ENCODE measurements at regions not wholly inside any gene's neighbourhood (a gene's known extent, or its start where the extent isn't known, plus 50 kb on each side); places are given as distances from the start of the nearest gene placed in this dataset.

DNA sequence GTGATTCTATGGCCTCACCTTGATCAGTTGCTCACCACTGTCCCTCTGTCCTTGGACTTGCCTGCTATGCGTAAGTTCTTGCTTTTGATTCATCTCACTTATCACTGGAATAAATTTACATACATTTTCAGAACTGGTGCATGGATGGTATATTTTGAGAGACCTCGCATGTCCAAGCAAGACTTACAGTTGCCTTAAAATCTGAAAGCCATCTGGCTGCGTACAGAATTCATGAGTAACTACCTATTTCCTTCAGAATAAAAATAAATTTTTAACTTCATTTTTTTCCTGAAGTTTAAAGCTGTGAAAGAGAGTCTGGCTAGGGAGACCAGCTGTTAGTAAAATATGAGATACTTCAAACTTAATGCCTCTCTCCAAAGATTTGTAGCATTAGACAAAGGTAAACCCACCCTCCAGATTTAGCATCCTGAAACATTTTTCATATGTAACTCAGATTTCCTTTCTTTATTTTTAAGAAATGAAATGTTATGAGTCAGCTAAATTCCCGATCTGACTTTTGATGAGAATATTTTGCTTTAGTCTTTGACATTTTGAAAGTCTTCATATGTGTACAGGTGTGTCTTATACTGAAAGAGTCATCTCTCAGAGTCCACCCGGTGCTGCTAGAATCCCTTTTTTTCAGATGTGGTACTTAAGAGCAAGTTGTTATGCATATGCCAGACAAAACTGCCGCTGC lies 136.4 kb upstream of the CELF2 start:
- DNase-seq (no peak), ATAC-seq (ENCODE audit: low read depth) (no peak)
- H3K27me3 Mint-ChIP-seq: peaks cover 5% of the 10 kb centered on the region
- no peaks in the 10 kb centered on the region for H3K36me3 Mint-ChIP-seq
- H3K4me3 Mint-ChIP-seq: no peak overlapping the region
- H3K4me1 Mint-ChIP-seq: no peaks in the 10 kb centered on the region
- H3K9me3 Mint-ChIP-seq: peaks cover 8% of the 10 kb centered on the region
- POLR2A ChIA-PET: no interaction called here
- no peak overlapping the region for H3K27ac Mint-ChIP-seq

DNA sequence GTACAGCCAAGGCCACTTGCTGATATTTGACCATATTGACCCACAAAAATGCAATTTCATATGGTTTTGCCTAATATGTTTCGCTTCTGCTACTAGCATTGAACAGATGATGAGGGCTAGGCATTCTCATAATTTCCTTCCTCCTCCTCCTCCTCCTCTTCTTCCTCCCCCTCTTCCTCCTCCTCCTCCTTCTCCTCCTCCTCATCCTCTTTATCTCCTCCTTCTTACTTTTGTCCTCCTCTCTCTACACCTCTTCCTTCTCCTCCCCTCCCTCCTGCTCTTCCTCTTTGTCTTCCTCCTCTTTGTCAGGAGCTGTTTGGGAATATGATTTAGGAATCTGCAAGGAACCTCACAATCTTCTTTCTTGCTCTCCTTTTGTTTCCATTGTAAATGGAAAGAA lies 133.9 kb upstream of the CELF2 start:
- H3K27me3 Mint-ChIP-seq: peaks cover 7% of the 10 kb centered on the region
- H3K9me3 Mint-ChIP-seq: peaks cover 8% of the 10 kb centered on the region
- no peaks in the 10 kb centered on the region for H3K4me1 Mint-ChIP-seq
- DNase-seq: no peak
- POLR2A ChIA-PET: no interaction called here
- H3K27ac Mint-ChIP-seq: no peak overlapping the region
- H3K4me3 Mint-ChIP-seq: no peak overlapping the region
- no peak for ATAC-seq (ENCODE audit: low read depth)
- no peaks in the 10 kb centered on the region for H3K36me3 Mint-ChIP-seq

DNA sequence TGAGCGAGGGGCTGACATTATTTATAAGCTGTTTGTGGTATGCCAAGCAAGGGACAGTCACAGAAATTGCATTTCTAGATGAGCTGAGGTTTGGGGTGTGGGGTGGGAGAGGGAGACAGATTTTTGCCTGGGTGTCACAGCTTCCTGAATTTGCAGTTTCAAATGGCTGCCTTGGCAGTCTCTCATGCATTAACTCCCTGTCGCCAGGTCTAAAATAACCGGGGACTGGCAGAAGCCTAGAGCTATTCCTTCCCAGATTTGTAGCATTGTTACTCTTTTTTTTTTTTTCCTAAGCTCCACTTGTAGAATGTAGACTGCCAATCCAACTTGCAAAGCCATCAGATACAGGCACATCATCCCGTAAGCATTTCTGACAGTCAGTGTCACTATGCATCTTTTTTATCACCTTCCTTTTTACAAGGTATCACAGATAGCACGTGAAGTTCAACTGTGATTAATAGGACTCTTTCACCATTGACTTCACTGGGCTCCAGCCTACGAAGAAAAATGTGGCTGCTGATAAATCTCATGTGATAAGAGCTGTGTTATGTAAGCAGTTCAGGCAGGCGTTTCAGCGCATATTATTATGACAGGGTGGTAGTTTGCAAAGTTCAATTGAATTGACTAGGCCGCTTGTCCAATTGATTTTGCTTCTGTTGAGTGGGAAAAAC lies 130.7 kb upstream of the CELF2 start:
- Mint-ChIP-seq H3K27me3 (peaks cover 7% of the 10 kb centered on the region), H3K9me3 (peaks cover 8% of the 10 kb centered on the region), H3K4me3 (no peak overlapping the region), H3K27ac (no peak overlapping the region), H3K4me1 (no peaks in the 10 kb centered on the region), H3K36me3 (no peaks in the 10 kb centered on the region)
- POLR2A ChIA-PET: no interaction called here
- no peak for DNase-seq
- ATAC-seq (ENCODE audit: low read depth): no peak

DNA sequence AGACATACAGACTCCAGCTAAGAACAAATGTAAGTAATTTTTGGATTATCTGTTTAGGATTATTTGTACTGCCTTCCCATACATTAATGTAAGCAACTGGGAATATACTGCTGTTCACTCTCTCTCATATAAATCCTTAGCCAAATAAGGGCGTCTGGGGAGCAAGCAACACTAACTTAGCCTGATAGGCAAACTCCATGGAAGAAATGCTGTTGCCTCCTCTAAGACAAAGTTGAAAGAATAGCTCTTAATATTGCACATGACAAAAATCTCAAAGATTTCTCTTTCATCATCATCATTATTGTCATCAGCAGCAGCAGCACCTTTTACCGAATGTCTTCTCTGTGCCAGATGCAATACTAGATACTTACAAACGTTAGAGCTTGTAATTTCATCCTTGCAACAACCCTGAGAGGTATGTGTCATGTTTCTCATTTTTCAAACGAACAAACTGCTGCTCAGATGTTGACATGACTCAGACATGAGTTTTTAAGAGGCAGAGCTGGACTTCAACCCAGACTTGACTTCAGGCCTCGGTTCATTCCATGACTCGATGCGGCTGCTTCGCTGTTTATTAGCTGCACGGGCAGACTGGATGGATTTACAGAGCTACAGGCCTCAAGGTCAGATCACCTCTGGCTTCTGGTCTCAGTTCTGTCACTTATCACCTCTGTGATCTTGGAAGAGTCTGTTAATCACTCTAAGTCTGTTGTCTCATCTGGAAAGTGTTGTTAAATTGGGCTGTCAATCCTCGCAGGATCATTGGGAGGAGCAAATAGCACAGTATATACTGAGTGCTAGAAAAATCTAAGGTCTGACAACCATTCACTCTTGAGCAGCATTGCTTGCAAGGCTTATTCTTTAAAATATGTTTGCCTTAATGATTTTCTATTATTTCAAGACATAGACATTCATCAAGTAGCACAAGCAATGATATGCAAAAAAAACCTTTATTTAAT lies 126.3 kb upstream of the CELF2 start:
- POLR2A ChIA-PET: no interaction called here
- peaks cover 2% of the 10 kb centered on the region for H3K27me3 Mint-ChIP-seq
- no peak for ATAC-seq (ENCODE audit: low read depth)

DNA sequence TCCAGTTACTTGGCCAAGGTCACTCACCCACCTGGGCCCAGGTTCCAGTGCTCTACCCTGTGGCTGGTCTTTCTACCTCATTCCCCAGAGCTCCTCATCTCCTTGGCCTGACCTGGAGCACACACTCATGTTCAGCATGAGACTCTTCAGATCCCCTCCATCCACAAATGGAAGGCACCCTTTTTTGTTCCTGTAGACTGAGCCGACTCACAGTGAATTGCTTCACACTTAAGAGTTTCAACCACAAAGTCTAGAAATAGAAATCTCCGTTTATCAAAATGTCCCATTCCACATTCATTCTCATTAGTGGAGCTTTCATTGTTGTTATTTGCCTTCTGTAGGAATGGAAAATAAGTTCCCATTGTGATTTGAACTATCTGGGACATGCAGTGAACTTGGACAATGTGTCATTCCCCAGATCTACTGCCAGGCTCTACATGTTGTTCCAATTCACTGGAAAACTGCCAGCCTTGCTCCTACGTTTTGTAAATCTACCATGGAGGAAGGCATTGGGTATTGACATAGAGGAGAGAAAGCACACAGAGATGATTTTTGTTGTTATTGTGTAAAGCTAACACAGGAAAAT lies 125.3 kb upstream of the CELF2 start:
- no peak for ATAC-seq (ENCODE audit: low read depth)
- no peaks in the 10 kb centered on the region for H3K36me3 Mint-ChIP-seq
- POLR2A ChIA-PET: no interaction called here

More for the DNA sequence above, 126.3 kb upstream of the CELF2 start:
- no peak for DNase-seq
- Mint-ChIP-seq H3K4me1 (no peaks in the 10 kb centered on the region), H3K4me3 (no peak overlapping the region), H3K36me3 (no peaks in the 10 kb centered on the region), H3K27ac (no peak overlapping the region), H3K9me3 (no peaks in the 10 kb centered on the region)

DNA sequence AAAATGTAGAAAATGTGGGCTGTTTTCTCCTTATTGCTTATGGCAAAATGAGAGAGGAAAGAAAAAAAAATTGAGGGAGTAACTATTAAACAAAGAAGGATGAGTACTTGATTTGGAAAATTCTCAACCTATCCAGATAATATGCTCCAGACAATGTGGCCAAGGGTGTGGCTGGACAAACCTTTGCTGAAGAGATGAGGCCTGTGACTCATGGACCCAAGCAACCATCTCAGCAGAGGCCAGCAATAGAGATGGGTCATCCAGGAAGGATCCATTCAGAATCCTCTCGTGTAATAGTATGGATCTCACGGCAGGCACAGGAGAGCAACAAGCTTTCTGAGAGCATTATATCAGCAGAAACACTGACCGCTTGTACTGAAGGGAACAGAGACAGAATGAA lies 120.3 kb upstream of the CELF2 start:
- Mint-ChIP-seq H3K36me3 (no peaks in the 10 kb centered on the region), H3K4me1 (no peaks in the 10 kb centered on the region), H3K27me3 (peaks cover 5% of the 10 kb centered on the region), H3K9me3 (no peaks in the 10 kb centered on the region), H3K27ac (no peak overlapping the region), H3K4me3 (no peak overlapping the region)
- DNase-seq: no peak
- POLR2A ChIA-PET: no interaction called here
- no peak for ATAC-seq (ENCODE audit: low read depth)

More for the DNA sequence above, 125.3 kb upstream of the CELF2 start:
- DNase-seq: no peak
- Mint-ChIP-seq H3K4me3 (no peak overlapping the region), H3K27me3 (peaks cover 2% of the 10 kb centered on the region), H3K4me1 (no peaks in the 10 kb centered on the region), H3K27ac (no peak overlapping the region), H3K9me3 (no peaks in the 10 kb centered on the region)

DNA sequence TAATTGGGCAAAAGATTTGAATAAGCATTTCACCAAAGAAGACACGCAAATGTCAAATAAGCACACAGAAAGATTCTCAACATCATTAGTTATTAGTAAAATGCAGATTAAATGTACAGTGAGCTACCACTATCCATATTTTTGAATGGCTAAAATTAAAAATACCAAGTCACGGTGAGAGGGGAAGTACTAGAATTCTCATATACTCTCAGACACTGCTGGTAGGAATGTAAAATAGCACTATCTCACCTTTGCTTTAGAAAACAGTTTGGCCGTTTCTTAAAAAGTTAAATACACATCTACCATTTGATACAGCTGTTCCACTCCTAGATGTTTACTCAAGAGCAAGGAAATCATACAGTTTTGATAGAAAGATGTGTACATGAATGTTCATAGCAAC lies 115.8 kb upstream of the CELF2 start:
- no peaks in the 10 kb centered on the region for H3K4me1 Mint-ChIP-seq

DNA sequence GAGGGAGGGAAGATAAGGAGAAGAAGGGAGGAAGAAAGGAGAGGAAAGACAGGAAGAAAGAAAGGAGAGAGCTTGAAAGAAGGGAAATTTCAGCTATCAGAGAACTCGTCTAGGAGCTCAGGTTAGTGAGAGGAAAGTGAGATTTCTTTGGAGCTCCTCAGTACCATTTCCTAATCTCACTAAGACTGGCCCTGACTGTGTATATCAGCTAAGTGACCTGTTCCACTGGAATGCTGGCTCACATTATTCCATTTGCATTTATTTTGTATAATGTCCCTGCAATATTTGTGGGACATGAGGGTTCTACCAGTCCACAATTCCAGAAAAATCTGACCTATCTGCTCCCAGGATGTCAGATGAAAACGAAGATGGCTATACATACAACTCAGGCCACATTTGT lies 114.7 kb upstream of the CELF2 start:
- H3K4me1 Mint-ChIP-seq: no peaks in the 10 kb centered on the region
- no peaks in the 10 kb centered on the region for H3K36me3 Mint-ChIP-seq
- DNase-seq (no peak), ATAC-seq (ENCODE audit: low read depth) (no peak)
- H3K4me3 Mint-ChIP-seq: no peak overlapping the region
- no peaks in the 10 kb centered on the region for H3K9me3 Mint-ChIP-seq
- H3K27ac Mint-ChIP-seq: no peak overlapping the region
- POLR2A ChIA-PET: no interaction called here
- H3K27me3 Mint-ChIP-seq: peaks cover 7% of the 10 kb centered on the region

More for the DNA sequence above, 115.8 kb upstream of the CELF2 start:
- ATAC-seq (ENCODE audit: low read depth): no peak
- POLR2A ChIA-PET: no interaction called here
- DNase-seq: no peak
- H3K27me3 Mint-ChIP-seq: peaks cover 7% of the 10 kb centered on the region
- H3K9me3 Mint-ChIP-seq: no peaks in the 10 kb centered on the region
- no peak overlapping the region for H3K27ac Mint-ChIP-seq
- no peaks in the 10 kb centered on the region for H3K36me3 Mint-ChIP-seq
- no peak overlapping the region for H3K4me3 Mint-ChIP-seq

DNA sequence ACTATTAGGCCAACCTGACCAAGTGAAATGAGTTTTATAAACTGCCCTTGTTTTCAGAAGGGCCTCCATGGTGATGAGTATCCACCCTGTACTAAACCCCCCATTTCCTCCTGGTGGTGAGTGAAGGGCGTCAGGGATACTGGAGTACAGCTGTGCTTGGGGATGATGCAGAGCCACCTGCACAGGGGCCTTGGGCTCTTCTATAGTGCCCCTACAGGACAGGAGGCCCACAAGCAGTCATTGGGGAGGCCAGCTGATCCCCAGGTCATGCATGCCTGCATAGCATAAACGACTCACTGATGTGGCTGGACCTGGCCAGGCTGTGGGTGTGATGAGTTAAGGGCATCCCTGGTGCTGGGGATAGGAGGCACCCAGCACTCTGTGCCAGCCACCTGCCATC lies 114.1 kb upstream of the CELF2 start:
- no peaks in the 10 kb centered on the region for H3K36me3 Mint-ChIP-seq
- POLR2A ChIA-PET: no interaction called here
- no peaks in the 10 kb centered on the region for H3K4me1 Mint-ChIP-seq
- peaks cover 8% of the 10 kb centered on the region for H3K27me3 Mint-ChIP-seq
- no peak for ATAC-seq (ENCODE audit: low read depth)
- H3K9me3 Mint-ChIP-seq: no peaks in the 10 kb centered on the region
- H3K27ac Mint-ChIP-seq: no peak overlapping the region
- no peak overlapping the region for H3K4me3 Mint-ChIP-seq
- no peak for DNase-seq

DNA sequence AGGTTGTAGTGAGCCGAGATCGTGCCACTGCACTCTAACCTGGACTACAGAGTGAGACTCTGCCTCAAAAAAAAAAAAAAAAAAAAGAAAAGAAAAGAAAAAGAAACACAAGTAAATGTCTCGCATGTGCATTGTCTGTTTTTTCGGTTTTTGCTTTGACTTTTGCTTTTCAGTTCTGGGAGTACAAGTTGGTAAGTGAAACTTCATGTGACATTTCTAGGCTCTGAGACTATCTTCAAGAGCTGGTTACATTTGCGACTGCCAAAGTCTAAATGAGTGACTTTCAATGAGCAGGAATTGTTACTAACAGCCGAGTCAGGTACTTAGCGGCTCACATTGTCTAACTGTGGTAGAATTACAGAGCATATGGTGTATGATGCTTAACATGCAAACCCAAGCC lies 107.0 kb upstream of the CELF2 start:
- POLR2A ChIA-PET: no interaction called here
- H3K36me3 Mint-ChIP-seq: no peaks in the 10 kb centered on the region
- H3K4me3 Mint-ChIP-seq: no peak overlapping the region
- no peaks in the 10 kb centered on the region for H3K4me1 Mint-ChIP-seq
- no peak for ATAC-seq (ENCODE audit: low read depth)
- no peak for DNase-seq
- H3K27me3 Mint-ChIP-seq: peaks cover 18% of the 10 kb centered on the region
- no peaks in the 10 kb centered on the region for H3K9me3 Mint-ChIP-seq
- no peak overlapping the region for H3K27ac Mint-ChIP-seq

DNA sequence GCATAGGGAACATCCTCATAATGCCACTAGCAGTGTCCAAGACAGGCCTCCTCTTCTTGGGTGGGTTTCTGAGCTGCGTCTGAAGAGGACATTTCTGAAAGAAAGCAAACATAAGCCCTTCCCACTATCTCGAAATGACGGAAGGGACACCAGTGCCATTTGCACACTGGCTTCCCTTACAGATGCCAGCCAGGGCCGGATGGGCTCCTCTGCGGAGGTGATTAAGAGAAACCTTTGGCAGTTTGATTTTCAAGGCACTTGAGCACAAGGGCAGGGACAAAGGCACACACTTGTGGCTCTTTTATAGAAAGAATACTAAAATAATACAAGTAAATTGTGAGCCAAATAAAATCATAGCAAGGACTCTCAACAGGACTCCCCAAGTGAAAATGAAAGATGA lies 106.6 kb upstream of the CELF2 start:
- Mint-ChIP-seq H3K36me3 (no peaks in the 10 kb centered on the region), H3K4me3 (no peak overlapping the region), H3K27ac (no peak overlapping the region), H3K4me1 (no peaks in the 10 kb centered on the region), H3K27me3 (peaks cover 18% of the 10 kb centered on the region), H3K9me3 (no peaks in the 10 kb centered on the region)
- no peak for DNase-seq
- POLR2A ChIA-PET: no interaction called here
- ATAC-seq (ENCODE audit: low read depth): no peak

DNA sequence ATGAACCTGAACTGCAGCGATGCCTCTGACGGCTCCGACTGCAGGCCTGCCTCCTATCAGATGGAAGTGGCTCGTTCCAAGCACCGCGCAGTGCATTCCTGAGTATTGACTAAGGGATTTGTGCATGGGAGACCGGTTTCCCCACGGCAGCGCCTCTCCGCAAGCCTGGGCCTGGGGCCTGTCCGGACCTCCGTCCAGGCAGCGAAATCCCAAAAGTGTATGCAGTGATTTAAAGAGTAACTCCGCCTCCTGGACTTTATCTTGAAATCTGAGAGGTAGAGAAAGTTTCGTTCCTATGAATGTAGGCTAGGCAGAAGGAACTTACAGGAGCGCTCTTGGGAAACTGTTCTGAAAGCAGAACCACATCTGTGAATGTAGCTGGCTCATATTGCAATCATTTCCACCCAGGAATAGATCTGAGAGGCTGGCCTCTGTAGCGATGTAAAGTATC lies 106.2 kb upstream of the CELF2 start:
- POLR2A ChIA-PET: no interaction called here
- ATAC-seq (ENCODE audit: low read depth) (no peak), DNase-seq (no peak)
- H3K27me3 Mint-ChIP-seq: peaks cover 20% of the 10 kb centered on the region
- H3K4me3 Mint-ChIP-seq: no peak overlapping the region
- H3K36me3 Mint-ChIP-seq: no peaks in the 10 kb centered on the region
- H3K4me1 Mint-ChIP-seq: no peaks in the 10 kb centered on the region
- H3K9me3 Mint-ChIP-seq: no peaks in the 10 kb centered on the region
- H3K27ac Mint-ChIP-seq: no peak overlapping the region

DNA sequence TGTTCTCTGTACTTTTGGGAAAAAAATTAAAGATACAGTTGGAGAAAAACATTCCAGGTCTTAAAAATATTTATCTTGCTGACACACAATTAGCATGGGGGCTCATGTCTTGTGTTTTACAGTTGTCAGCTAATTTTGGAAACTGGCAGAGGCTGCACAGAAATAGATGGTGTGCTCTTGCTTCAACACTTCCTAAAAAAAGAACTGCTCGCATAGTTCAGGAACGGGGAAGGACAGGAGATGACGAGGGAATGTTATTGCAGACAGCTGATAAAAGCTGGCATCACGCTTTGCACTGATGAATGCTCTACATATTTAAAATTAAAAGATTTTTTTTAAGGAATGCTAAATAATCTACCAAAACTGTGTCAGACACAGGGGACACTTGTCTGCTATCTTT lies 103.5 kb upstream of the CELF2 start:
- no peak overlapping the region for H3K4me3 Mint-ChIP-seq
- no peak for ATAC-seq (ENCODE audit: low read depth)

More for the DNA sequence above, 103.5 kb upstream of the CELF2 start:
- Mint-ChIP-seq H3K4me1 (no peaks in the 10 kb centered on the region), H3K9me3 (no peaks in the 10 kb centered on the region), H3K36me3 (no peaks in the 10 kb centered on the region), H3K27ac (no peak overlapping the region), H3K27me3 (peaks cover 24% of the 10 kb centered on the region)
- no peak for DNase-seq
- POLR2A ChIA-PET: no interaction called here

All from activated naive CD8-positive, alpha-beta T cell treated with anti-CD3 and anti-CD28 coated beads, Interleukin-2, amount 10 ng/mL, durations not matched to agents 7 days and 5 days (primary cell).